Thyroid gland (tissue), 4 donors: ENCODE measurements at regions not wholly inside any gene's neighbourhood (a gene's known extent, or its start where the extent isn't known, plus 50 kb on each side); places are given as distances from the start of the nearest gene placed in this dataset.

Experiments
- CTCF ChIP-seq, 6 experiments: fragments of 200-600 bp in 3 of 6; fragments of 450-650 bp in 3 of 6; sonication (generic) in 3 of 6; IDR thresholded peaks; one replicate each; pipeline ENCODE4 v1.5.1; 2016 to 2019; ENCODE audit warnings: antibody characterized with exemption in 6 of 6, mild to moderate bottlenecking in 2 of 6, inconsistent platforms in 1 of 6, moderate library complexity in 1 of 6
- POLR2A ChIP-seq, 2 donors: fragments of 450-650 bp; IDR thresholded peaks; one replicate each; pipeline ENCODE4 v1.6.1; 2017; ENCODE audit warnings: antibody characterized with exemption in 2 of 2, mild to moderate bottlenecking in 2 of 2, moderate library complexity in 1 of 2

GRCh38 chr11:127191261-127191660, 190.7 kb upstream of the KIRREL3 start:
- TF ChIP-seq POLR2A (IDR thresholded peaks at IDR 0.05) (no peak), CTCF (IDR thresholded peaks at IDR 0.05) (no peak)
